GM19240 (cell line): ENCODE measurements at regions not wholly inside any gene's neighbourhood (a gene's known extent, or its start where the extent isn't known, plus 50 kb on each side); places are given as distances from the start of the nearest gene placed in this dataset.

Experiments
- DNase-seq: peaks from one replicate; pipeline ENCODE4 v3.0.0; 2011; ENCODE audit warnings: low spot score; ENCODE audit not compliant: insufficient read length

DNA sequence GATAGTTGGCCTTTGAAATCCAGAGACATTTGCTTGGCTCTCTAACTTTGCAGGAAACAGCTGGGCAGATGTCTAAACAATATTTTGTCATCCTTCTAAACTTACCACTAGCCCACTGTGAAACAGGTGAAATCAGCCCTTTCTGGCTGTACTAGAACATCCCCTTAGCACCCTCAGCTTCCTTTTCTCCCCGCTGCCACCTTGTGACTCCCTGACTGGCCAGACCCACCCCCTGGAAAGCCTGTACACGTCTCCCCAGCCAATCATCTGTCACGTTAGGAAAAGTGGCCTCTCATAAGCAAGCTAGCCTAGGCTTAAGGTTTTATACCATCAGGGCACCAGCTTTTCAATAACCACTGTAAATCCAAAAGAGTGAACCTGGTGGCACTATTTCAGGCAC, 88.6 kb upstream of the E2F3 start:
- DNase-seq = no peak

DNA sequence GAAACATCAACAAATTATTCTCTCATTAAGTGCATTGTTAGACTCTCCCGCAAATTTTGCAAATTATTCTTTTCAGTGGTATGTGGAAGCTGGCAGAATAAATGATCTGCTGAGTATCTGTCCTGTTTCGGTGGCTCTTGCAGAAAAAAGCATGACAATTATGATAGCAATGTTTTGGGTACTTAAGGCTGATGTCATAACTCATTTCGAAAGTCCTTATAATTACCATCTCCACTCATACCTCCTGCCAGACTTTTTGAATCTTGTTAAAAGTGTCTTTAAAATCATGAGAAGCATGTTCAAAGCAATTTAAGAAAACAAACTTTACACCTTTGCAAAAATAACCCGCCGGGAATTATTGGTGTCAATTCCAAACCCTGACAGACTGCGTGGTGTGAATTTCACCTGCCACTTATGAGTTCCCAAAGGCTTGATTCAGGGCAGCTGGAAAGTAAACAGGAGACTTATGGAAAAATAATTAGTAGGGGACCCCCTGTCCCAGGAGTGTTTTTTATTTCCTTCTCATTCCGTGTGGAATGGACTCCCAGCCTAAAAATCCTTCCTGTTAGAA, 87.6 kb upstream of the E2F3 start:
- no peak for DNase-seq

DNA sequence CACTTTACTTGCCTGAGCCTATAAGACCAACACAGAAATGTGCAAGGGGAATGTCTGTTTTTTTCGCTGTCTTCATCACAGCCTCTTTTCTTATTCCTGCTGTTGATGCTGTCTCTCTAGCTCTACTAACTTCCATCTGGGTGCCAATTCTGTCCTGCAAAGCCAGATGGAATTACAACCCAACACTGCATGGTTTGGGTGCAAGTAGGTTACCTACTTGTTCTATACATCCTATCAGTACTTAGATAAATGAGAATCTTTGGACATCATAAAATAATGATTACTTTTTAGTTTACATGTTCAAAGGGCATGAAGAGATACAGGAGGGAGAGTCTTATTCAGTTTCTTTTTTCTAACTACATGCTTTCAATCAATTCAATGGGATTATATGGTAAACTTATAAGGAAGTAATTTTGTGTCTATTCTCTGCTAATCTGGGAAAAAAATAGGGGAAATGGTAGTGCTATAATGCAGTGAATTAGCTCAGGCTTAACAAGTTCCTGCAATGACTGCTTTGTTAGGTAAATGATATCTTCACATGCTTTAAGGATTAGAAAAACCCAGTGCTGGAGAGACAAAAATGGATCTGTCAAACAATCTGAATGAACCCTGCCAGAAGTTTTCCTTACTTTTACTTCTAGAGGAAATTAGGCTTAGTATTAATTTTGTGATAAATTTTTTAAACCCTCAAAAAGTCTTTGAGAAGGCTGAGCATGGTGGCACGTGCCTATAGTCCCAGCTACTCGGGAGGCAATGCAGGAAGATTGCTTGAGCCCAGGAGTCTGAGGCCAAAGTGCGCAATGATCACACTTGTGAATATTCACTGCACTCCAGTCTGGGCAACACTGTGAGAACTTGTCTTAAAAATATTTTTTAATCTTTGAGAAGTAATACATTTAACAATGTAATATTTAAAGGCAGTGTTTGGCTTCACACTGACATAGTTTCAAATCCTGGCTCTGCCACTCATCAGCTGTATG, 86.5 kb upstream of the E2F3 start:
- no peak for DNase-seq

DNA sequence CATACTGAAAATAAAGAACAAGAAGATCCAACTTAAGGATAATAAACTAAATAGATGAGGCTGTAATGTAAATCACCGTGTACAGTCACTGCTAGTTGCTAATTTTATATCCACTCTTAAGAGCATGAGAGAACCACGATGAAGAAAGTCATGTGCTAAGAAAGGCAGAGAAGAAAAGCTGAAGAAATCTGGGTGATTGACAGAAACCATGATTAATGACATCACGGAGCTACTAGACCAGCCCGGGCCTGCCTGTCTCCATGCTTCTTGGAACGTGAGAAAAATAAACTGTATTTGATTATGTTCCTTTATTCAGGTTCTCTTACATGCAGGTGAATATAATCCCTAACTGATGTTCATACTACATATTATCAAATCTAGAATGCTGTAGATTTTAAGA, 84.2 kb upstream of the E2F3 start:
- DNase-seq = no peak

DNA sequence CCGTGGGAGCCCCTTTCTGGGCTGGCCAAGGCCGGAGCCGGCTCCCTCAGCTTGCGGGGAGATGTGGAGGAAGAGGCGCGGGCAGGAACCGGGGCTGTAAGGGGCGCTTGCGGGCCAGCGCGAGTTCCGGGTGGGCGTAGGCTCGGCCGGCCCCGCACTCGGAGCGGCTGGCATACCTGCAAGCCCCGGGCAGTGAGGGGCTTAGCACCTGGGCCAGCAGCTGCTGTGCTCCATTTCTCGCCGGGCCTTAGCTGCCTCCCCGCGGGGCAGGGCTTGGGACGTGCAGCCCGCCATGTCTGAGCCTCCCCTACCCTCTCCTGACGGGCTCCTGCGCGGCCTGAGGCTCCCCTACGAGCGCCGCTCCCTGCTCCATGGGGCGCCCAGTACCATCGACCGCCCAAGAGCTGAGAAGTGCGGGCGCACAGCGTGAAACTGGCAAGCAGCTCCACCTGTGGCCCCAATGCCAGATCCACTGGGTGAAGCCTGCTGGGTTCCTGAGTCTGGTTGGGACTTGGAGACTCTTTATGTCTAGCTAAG, 82.8 kb upstream of the E2F3 start:
- no peak for DNase-seq

- DNase-seq = peak; percentile 77
Measured at GRCh38 chr6:20319520-20320357, 81.9 kb upstream of the E2F3 start.

DNA sequence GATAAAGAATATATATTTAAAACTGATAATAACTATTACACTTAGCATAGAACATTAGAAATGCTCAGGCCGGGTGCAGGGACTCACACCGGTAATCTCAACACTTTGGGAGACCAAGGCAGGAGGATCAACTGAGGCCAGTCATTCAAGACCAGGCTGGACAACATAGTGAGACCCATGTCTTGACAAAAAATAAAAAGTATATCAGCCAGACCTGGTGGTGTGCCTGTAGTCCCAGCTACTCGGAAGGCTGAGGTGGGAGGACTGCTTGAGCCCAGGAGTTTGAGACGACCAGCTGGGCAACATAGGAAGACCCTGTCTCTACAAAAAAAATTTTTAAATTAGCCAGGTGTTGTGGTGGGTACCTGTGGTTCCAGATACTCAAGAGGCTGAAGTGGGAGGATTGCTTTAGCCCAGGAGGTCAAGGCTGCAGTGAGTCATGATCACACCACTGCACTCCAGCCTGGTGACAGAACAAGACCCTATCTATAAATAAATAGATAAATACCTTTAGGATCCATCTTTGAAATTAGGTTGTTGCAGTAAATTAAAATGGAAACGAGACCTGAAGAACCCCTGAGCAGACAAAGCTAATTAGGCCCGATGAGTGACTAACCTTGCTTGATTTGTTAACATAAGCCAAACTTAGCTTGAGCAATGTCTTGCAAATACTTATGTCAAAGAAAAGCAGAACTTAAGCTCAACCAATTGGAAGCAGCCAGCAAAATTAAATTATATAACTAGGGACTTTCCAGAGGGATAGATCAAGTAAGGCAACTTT, 75.8 kb upstream of the E2F3 start:
- no peak for DNase-seq

DNA sequence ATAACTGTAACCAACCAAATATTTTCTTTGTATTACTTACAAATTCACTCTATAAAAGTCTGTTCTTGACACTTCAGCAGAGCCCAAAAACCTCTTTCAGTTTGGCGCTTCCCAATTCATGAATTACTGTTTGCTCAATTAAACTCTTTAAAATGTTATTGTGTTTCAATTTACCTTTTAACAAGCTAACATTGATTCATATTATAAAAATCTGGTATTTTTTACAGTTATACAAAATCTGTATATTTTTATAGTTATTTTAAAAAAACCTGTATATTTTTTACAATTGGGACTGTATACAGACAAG, 75.3 kb upstream of the E2F3 start:
- DNase-seq = no peak

GRCh38 chr6:20327141-20327540, 74.5 kb upstream of the E2F3 start:
- DNase-seq = no peak

- no peak for DNase-seq
Measured at GRCh38 chr6:20328266-20328923, 73.3 kb upstream of the E2F3 start.

DNA sequence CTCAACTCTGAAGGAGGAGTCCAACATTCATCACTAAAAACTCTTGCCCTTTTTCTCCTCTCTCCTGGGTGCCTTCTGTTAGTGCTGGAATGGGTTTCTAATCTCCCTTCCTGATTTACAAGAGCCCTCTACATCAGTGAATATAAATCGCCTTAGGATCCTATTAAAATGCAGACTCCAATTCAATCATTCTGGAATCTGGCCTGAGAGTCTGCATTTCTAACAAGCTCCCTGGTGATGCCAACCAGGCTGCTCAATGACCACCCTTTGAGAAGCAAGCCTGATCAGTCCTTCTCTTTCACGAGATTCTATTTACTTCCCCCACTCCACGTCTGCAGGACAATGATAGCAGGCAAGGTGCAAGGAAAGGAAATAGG, 72.8 kb upstream of the E2F3 start:
- DNase-seq = no peak

DNA sequence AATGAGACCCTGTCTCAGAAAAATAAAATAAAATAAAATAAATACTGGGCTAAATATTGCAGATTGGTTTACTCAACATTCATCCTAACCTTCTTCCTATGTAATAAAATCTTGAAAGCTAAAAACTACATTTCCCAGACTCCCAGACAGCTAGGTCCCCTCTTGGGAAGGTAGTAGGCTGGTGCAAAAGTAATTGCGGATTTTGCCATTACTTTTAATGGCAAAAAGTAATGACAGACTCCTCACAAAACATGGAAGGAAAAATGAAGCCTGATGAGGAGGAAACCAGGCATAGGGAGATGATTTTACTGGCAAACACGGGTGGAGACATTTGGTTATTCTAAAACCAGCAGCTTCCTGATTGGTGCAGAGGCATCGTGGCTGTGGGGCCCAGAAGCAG, 70.6 kb upstream of the E2F3 start:
- no peak for DNase-seq

DNA sequence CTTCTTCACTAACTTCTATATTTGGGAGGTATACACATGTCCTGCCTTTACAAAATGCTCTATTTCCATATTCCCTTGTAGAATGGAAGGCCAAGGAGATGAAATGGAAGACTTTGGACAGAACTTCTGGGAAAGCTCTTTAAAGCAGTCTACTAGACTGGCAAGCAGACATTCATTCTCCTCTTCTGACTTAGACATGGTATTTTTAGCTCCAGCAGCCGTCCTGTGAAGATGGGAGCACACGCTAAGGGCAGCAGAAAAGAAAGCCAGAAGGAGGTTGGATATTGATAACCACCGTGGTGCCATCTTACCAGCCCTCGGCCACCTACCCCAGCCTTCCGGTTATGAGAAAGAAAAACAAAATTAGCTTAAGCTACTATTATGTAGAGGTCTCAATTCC, 70.1 kb upstream of the E2F3 start:
- no peak for DNase-seq

- no peak for DNase-seq
Measured at GRCh38 chr6:20332441-20333006, 69.2 kb upstream of the E2F3 start.

DNA sequence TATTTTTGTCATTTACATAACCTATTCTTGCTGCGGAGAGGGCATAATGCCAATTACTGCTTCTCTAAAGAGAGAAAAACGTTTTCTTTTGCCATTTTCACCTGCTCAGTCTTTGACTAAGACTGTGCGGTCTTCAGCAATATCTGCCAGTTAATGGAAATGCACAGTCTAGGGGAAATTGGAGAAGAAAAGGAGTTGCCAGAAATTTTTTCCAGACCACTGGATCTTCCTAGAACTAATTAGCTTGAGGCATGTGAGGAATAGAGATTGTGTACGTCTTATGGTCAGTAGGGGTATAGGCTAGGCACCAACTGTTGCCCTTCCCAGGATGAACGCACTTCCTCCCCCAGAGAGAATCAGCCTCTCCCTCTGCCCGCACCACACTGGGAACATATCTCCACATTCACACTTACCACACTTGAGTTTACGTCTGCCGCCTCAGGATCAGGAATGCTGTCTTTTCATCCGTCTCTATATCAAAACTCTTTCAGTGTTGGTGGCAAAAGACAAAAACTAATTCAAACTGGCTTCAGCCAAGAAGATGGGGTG, 67.9 kb upstream of the E2F3 start:
- no peak for DNase-seq

GRCh38 chr6:20334334-20334733, 67.3 kb upstream of the E2F3 start:
- no peak for DNase-seq

- DNase-seq = no peak
Measured at GRCh38 chr6:20334962-20335361, 66.7 kb upstream of the E2F3 start.

DNA sequence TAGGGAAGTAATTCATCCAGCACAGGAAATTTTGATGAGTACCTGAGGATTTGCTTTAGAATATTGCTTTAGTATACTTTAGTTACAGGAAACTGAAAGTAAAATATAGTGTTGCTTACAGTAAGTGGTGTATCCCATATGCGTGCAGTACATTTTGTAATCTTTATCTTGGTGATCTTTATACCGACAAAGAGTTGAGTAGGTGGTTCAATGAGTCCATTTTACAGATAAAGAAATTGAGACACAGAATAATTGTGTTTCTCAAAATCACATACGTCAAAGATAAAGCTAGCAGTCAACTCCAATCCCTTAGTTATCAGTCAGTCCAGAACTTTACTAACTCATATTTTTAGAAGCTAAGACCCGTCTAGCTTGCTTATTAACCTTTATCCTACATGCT, 65.8 kb upstream of the E2F3 start:
- DNase-seq = no peak

DNA sequence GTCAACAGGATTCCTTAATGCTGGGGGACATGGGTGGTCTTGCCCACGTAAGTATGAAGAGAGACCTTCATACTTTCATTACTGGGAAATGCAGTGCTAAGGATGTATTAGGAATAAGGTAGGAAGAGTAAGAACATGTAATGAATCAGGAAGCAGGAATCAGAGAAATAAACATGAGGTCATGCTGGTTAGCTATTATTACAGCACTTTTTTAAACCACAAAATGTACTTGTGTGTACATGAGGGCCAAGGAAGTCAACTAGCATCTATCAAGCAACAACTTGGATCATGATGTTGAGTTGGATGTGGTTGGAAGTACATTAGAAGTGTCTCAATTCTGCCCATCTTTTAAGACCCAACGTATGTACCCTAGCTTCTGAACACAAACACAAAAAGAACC, 63.5 kb upstream of the E2F3 start:
- no peak for DNase-seq
